ENCODE measurements at regions not wholly inside any gene's neighbourhood (a gene's known extent, or its start where the extent isn't known, plus 50 kb on each side); places are given as distances from the start of the nearest gene placed in this dataset.

- H2AFZ ChIP-seq (ENCODE audit: low read depth, low read length, poor library complexity, severe bottlenecking), result no peak overlapping the region
- ChIA-PET POLR2A (no interaction called here), CTCF (no interaction called here), RAD21 (ENCODE audit: low non-redundant PET in 1 of 2, low total read pairs in 2 of 2, uncharacterized antibody in 2 of 2, unreplicated experiment in 2 of 2) (no interaction called here)
- no peaks in the 10 kb centered on the region for H3K9me2 ChIP-seq (ENCODE audit: insufficient read depth)
- H3K4me1 ChIP-seq (ENCODE audit: control insufficient read depth in 1 of 2, insufficient read depth in 2 of 2, low read length in 2 of 2), result no peaks in the 10 kb centered on the region
- no TSS peak for BruUV-seq (replicated peaks)
- no peak overlapping the region for H3K4me3 ChIP-seq (replicated peaks in 1 of 2; ENCODE audit: low read depth in 1 of 2, low read length in 2 of 2)
- intact Hi-C loops (cut with micrococcal nuclease), result no loop called here
- TF ChIP-seq REST (IDR thresholded peaks at IDR 0.05; ENCODE audit: low read depth) (no peak), POLR2AphosphoS5 (IDR thresholded peaks at IDR 0.05; ENCODE audit: low read depth, low read length) (no peak), SRF (IDR thresholded peaks at IDR 0.05; ENCODE audit: low read depth) (no peak)
- no peak overlapping the region for H3K9ac ChIP-seq (ENCODE audit: low read length)
- no peaks in the 10 kb centered on the region for H3K79me2 ChIP-seq (ENCODE audit: insufficient read depth, low read length)
- H3K4me2 ChIP-seq (ENCODE audit: low read length), result no peak overlapping the region
- no peaks in the 10 kb centered on the region for H4K20me1 ChIP-seq (ENCODE audit: insufficient read depth)
- H3K27ac ChIP-seq (ENCODE audit: low read depth, low read length), result no peak overlapping the region
- H3K9me3 ChIP-seq (ENCODE audit: control insufficient read depth in 1 of 2, insufficient read depth in 1 of 2, low read depth in 1 of 2, low read length in 2 of 2), result no peaks in the 10 kb centered on the region
- DNase-seq (ENCODE audit: low read depth, low spot score), result no peak
- H3K36me3 ChIP-seq (ENCODE audit: control insufficient read depth in 1 of 2, insufficient read depth in 2 of 2, low read length in 2 of 2), result no peaks in the 10 kb centered on the region
- ATAC-seq, result no peak
- H3K27me3 ChIP-seq (ENCODE audit: insufficient read depth, low read length), result peaks cover 32% of the 10 kb centered on the region
Observed at GRCh38 chr16:5478036-5478435, 380.4 kb upstream of the EEF2KMT start.

GRCh38 chr16:5477251-5477650 lies 379.7 kb upstream of the EEF2KMT start:
- Histone ChIP-seq H3K4me3 (replicated peaks in 1 of 2; ENCODE audit: low read depth in 1 of 2, low read length in 2 of 2) (no peak overlapping the region), H3K9me3 (ENCODE audit: control insufficient read depth in 1 of 2, insufficient read depth in 1 of 2, low read depth in 1 of 2, low read length in 2 of 2) (no peaks in the 10 kb centered on the region), H3K36me3 (ENCODE audit: control insufficient read depth in 1 of 2, insufficient read depth in 2 of 2, low read length in 2 of 2) (no peaks in the 10 kb centered on the region), H3K9ac (ENCODE audit: low read length) (no peak overlapping the region), H3K27ac (ENCODE audit: low read depth, low read length) (no peak overlapping the region), H2AFZ (ENCODE audit: low read depth, low read length, poor library complexity, severe bottlenecking) (no peak overlapping the region), H4K20me1 (ENCODE audit: insufficient read depth) (no peaks in the 10 kb centered on the region), H3K27me3 (ENCODE audit: insufficient read depth, low read length) (peaks cover 35% of the 10 kb centered on the region), H3K79me2 (ENCODE audit: insufficient read depth, low read length) (no peaks in the 10 kb centered on the region), H3K4me1 (ENCODE audit: control insufficient read depth in 1 of 2, insufficient read depth in 2 of 2, low read length in 2 of 2) (no peaks in the 10 kb centered on the region), H3K9me2 (ENCODE audit: insufficient read depth) (no peaks in the 10 kb centered on the region), H3K4me2 (ENCODE audit: low read length) (no peak overlapping the region)
- RAD21 ChIA-PET (ENCODE audit: low non-redundant PET in 1 of 2, low total read pairs in 2 of 2, uncharacterized antibody in 2 of 2, unreplicated experiment in 2 of 2), result no interaction called here
- DNase-seq (ENCODE audit: low read depth, low spot score), result no peak
- no peak for TF ChIP-seq EZH2 (IDR thresholded peaks at IDR 0.05)
- TF ChIP-seq EZH2phosphoT487 (IDR thresholded peaks at IDR 0.05; ENCODE audit: borderline replicate concordance), result no peak
- TF ChIP-seq EGR1 (IDR thresholded peaks at IDR 0.05; ENCODE audit: low read depth), result no peak
- no peak for TF ChIP-seq MAX (IDR thresholded peaks at IDR 0.05)
- no peak for TF ChIP-seq REST (IDR thresholded peaks at IDR 0.05; ENCODE audit: low read depth)
- ATAC-seq, result no peak
- CTCF ChIA-PET, result interaction anchor here (1.7 kb wide), 1 partner anchor 13 kb away, joined by 6 read pairs; no protein-coding TSS in a partner anchor
- POLR2A ChIA-PET, result no interaction called here
- BruUV-seq (replicated peaks), result no TSS peak
- intact Hi-C loops (cut with micrococcal nuclease), result no loop called here
